ENCODE measurements at regions not wholly inside any gene's neighbourhood (a gene's known extent, or its start where the extent isn't known, plus 50 kb on each side); places are given as distances from the start of the nearest gene placed in this dataset.

DNA sequence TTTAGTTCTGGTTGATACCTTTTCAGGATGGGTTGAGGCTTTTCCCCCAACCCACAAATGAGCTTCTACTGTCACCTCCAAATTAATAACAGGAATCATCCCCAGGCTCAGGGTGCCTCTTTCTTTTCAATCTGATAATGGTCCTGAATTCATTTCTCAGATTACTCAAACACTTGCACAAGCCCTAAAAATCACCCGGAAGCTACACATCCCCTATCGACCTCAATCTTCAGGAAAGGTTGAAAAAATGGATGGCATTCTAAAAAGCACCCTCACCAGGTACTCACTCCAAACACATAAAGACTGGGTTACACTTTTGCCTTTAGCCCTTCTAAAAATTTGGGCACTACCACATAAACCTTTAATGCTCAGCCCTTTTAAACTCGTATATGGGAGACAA, 79.9 kb downstream of the COQ2 start:
- Histone ChIP-seq H4K20me1 (ENCODE audit: insufficient read depth, low read length, poor library complexity, severe bottlenecking) (no peaks in the 10 kb centered on the region), H3K36me3 (ENCODE audit: insufficient read depth, low read length) (no peaks in the 10 kb centered on the region), H3K79me2 (ENCODE audit: insufficient read depth, low read length) (no peaks in the 10 kb centered on the region), H3K4me2 (ENCODE audit: low read depth, low read length, poor library complexity, severe bottlenecking) (no peak overlapping the region), H3K4me1 (ENCODE audit: insufficient read depth, low read length, poor library complexity, severe bottlenecking) (no peaks in the 10 kb centered on the region), H3K9ac (ENCODE audit: low read depth, low read length, poor library complexity, severe bottlenecking) (no peak overlapping the region), H2AFZ (ENCODE audit: low read length) (no peak overlapping the region), H3K9me3 (ENCODE audit: insufficient read depth, low read depth, low read length) (no peaks in the 10 kb centered on the region), H3K9me2 (replicated peaks; ENCODE audit: low read depth, low read length) (no peaks in the 10 kb centered on the region), H3F3A (ENCODE audit: low read depth) (no peaks in the 10 kb centered on the region), H3K4me3 (ENCODE audit: low read length, poor library complexity, severe bottlenecking) (no peak overlapping the region), H3K27me3 (ENCODE audit: insufficient read depth, low read length, poor library complexity, severe bottlenecking) (no peaks in the 10 kb centered on the region)
- TF ChIP-seq EZH2phosphoT487 (IDR thresholded peaks at IDR 0.05; ENCODE audit: borderline replicate concordance) (no peak), CTCF (conservative IDR thresholded peaks at IDR 0.05; ENCODE audit: low read length) (no peak)

DNA sequence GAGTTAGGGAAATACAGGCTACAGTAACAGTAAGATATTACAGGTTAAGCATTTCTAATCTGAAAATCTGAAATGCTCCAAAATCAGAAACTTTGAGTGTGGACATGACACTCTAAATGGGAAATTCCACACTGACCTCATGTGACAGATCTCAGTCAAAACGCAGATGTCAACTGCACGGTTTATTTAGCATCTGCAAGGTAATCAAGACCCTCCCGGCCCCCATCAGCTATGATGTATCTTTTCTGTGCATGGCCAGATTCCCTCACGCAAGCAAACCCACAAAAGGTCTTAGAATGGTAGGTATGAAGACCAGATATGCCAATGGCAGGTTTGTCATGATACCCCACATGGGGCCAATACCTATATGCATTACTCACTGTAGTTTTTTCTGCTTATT, 82.8 kb downstream of the COQ2 start:
- Histone ChIP-seq H3K79me2 (ENCODE audit: insufficient read depth, low read length) (no peaks in the 10 kb centered on the region), H3K27me3 (ENCODE audit: insufficient read depth, low read length, poor library complexity, severe bottlenecking) (no peaks in the 10 kb centered on the region), H3K4me3 (ENCODE audit: low read length, poor library complexity, severe bottlenecking) (no peak overlapping the region), H3K9me2 (replicated peaks; ENCODE audit: low read depth, low read length) (no peaks in the 10 kb centered on the region), H2AFZ (ENCODE audit: low read length) (no peak overlapping the region), H3K9ac (ENCODE audit: low read depth, low read length, poor library complexity, severe bottlenecking) (no peak overlapping the region), H3K9me3 (ENCODE audit: insufficient read depth, low read depth, low read length) (no peaks in the 10 kb centered on the region), H3K4me1 (ENCODE audit: insufficient read depth, low read length, poor library complexity, severe bottlenecking) (no peaks in the 10 kb centered on the region), H4K20me1 (ENCODE audit: insufficient read depth, low read length, poor library complexity, severe bottlenecking) (no peaks in the 10 kb centered on the region), H3K4me2 (ENCODE audit: low read depth, low read length, poor library complexity, severe bottlenecking) (no peak overlapping the region), H3K36me3 (ENCODE audit: insufficient read depth, low read length) (no peaks in the 10 kb centered on the region), H3F3A (ENCODE audit: low read depth) (no peaks in the 10 kb centered on the region)
- TF ChIP-seq EZH2phosphoT487 (IDR thresholded peaks at IDR 0.05; ENCODE audit: borderline replicate concordance), result no peak
- TF ChIP-seq CTCF (conservative IDR thresholded peaks at IDR 0.05; ENCODE audit: low read length), result no peak

GRCh38 chr4:83197555-83198235, 83.2 kb upstream of the PLAC8 start:
- no peaks in the 10 kb centered on the region for H3K9me2 ChIP-seq (replicated peaks; ENCODE audit: low read depth, low read length)
- H3K36me3 ChIP-seq (ENCODE audit: insufficient read depth, low read length), result no peaks in the 10 kb centered on the region
- H3K79me2 ChIP-seq (ENCODE audit: insufficient read depth, low read length), result no peaks in the 10 kb centered on the region
- H3K4me2 ChIP-seq (ENCODE audit: low read depth, low read length, poor library complexity, severe bottlenecking), result no peak overlapping the region
- no peaks in the 10 kb centered on the region for H3K4me1 ChIP-seq (ENCODE audit: insufficient read depth, low read length, poor library complexity, severe bottlenecking)
- no peaks in the 10 kb centered on the region for H3K27me3 ChIP-seq (ENCODE audit: insufficient read depth, low read length, poor library complexity, severe bottlenecking)
- no peaks in the 10 kb centered on the region for H3K9me3 ChIP-seq (ENCODE audit: insufficient read depth, low read depth, low read length)
- H3K4me3 ChIP-seq (ENCODE audit: low read length, poor library complexity, severe bottlenecking), result no peak overlapping the region
- H3K9ac ChIP-seq (ENCODE audit: low read depth, low read length, poor library complexity, severe bottlenecking), result no peak overlapping the region
- H4K20me1 ChIP-seq (ENCODE audit: insufficient read depth, low read length, poor library complexity, severe bottlenecking), result no peaks in the 10 kb centered on the region
- TF ChIP-seq CTCF (conservative IDR thresholded peaks at IDR 0.05; ENCODE audit: low read length) (no peak), EZH2phosphoT487 (IDR thresholded peaks at IDR 0.05; ENCODE audit: borderline replicate concordance) (no peak)
- H3F3A ChIP-seq (ENCODE audit: low read depth), result no peaks in the 10 kb centered on the region
- no peak overlapping the region for H2AFZ ChIP-seq (ENCODE audit: low read length)

All from Loucy (cell line).